MM.1S (cell line): ENCODE measurements at regions not wholly inside any gene's neighbourhood (a gene's known extent, or its start where the extent isn't known, plus 50 kb on each side); places are given as distances from the start of the nearest gene placed in this dataset.

Source experiments
- CTCF ChIP-seq: fragments of 300-600 bp; sonication (generic); IDR thresholded peaks from 2 replicates; pipeline ENCODE4 v1.5.1; 2016; ENCODE audit warnings: antibody characterized with exemption, low read length, mixed read lengths
- EZH2 ChIP-seq: fragments of 300-600 bp; sonication (generic); optimal IDR thresholded peaks from 2 replicates; pipeline ENCODE3; 2017; ENCODE audit warnings: low read depth, mild to moderate bottlenecking, antibody characterized with exemption, low read length, mixed read lengths
- EZH2phosphoT487 ChIP-seq: fragments of 300-600 bp; sonication (generic); IDR thresholded peaks from 2 replicates; pipeline ENCODE4 v1.6.1; 2018; ENCODE audit warnings: antibody characterized with exemption, low read length

GRCh38 chr7:41893656-41894055, 190.8 kb upstream of the INHBA start:
- TF ChIP-seq EZH2 (no peak), CTCF (no peak), EZH2phosphoT487 (no peak)
